Fibroblast of skin of right quadriceps (primary cell): ENCODE measurements at regions not wholly inside any gene's neighbourhood (a gene's known extent, or its start where the extent isn't known, plus 50 kb on each side); places are given as distances from the start of the nearest gene placed in this dataset.

Experiments used
- DNase-seq: peaks from one replicate; pipeline ENCODE4 v3.0.0-alpha.2; 2013

DNA sequence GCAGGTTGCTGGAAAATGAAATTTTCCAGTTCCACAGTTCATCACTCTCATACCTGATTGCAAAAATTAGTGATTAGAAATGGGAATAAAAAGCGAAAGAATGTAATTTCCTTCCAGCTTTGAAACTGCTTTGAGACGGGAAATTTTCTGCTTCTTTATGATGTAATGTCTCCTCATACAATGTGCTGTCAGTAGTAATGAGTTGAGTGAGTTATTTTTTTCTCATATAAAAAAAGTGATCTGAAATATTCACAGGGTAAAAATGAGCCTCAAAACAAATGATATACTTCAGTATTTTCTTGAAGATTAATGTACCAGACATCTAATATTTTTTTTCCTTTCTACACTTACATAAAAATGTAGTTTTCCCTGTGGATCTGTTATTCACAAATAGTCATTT lies 179.1 kb upstream of the FAT4 start:
- no peak for DNase-seq

DNA sequence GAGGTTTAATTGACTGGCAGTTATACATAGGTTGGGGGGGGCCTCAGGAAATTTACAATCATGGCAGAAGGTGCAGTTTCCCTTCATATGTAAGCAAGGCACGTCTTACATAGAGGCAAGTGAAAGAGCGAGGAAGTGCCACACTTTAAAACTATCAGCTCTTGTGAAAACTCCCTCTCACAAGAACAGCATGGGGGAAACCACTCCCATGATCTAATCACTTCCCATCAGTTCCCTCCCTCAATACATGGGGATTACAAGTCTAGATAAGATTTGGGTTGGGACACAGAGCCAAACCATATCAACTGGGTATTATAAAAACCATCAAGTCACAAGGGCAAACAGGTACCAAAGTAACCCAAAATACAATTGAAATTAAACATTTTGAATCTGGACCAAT lies 182.0 kb upstream of the FAT4 start:
- no peak for DNase-seq

DNA sequence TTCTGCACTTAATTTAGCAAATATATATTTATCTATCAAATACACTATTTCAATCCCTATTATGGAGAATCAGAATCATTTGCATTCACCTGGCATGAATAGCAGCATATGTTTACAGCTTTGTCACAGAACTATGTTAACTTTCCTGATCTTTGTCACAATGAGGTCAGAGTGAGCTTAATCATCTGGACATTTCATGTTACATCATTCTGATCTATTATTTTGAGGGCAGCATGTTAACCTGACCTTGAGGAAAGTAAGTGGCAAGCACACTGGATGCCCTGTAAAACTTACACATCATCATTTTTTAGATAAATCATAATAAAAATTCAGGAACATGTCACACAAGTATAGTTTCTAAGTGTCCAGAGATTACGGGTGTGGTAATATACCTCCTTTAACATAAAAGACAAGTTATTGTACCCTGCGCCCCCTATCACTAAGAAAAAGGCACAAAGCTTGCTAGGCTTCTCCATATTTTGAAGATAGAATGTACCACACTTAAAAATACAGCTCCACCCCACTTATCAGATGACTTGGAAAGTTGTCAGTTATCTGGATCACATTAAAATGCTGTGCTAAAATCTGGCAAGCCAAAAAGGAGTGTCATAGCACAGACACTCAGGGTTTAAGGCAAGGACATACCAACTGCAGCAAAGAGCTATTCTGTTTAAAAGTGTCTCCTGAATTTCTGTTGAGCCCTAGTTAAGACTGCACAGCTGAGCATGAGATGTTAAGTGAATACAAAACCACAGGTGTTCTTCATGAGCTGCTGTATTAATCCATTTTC lies 182.7 kb upstream of the FAT4 start:
- DNase-seq, result peak; percentile 7

DNA sequence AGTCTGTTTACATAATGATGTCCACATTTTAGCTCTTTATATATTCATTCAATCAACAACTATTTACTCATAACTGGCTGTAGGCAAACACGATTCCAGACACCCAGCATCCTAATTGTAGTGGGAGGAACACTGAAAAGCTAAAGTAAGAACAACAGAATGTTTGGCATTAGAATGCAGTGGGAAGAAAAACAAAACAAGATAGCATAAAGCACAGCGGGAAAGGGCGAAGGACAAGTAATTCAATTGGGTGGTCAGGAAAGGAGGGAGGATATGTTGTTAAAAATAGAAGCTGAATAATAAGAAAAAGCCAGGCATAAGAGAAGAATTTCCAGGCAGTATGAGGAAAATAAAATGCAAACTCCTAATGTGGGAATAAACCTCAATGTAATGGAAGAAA lies 189.5 kb upstream of the FAT4 start:
- DNase-seq, result no peak

DNA sequence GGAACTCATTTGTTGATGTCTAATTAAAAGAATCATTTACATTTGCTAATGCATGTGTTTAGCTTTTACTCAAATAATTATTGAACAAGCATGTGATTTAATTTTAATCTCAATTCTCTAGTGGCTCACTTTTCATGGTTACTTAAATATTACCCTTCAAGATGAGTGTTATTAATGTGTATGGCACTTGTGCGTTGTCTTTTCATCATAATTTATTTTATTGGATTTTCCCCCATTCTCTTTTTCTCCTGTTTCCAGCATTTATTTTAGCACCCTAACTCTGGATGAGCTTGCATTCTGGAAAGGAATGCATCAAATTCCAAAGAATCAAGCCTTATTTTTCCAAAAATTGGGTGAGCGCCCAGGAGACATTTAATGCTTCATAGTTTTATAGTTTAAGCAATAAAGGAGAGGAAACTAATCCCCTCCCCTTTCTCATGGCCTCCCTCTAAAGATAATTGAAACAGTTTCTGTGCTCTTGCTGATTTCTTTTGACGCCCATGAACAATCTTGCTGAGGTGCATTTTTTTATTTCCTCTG lies 191.1 kb upstream of the FAT4 start:
- DNase-seq, result peak; percentile 83

DNA sequence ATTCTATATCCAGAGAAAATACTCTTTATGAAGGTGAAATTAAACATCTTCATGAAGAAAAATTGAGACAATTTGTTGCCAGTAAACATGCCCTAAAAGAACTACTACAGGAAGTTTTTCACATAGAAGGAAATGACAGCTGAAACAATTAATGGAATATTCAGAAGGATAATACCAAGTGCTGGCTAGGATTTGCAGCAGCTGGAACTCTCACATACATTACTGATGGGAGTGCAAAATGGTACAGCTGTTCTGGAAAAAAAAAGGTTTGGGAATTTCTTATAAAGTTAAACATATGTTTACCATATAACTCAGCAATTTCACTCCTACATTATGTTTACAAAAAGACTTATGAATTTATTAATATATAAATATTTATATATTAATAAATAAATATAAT lies 193.2 kb upstream of the FAT4 start:
- no peak for DNase-seq

DNA sequence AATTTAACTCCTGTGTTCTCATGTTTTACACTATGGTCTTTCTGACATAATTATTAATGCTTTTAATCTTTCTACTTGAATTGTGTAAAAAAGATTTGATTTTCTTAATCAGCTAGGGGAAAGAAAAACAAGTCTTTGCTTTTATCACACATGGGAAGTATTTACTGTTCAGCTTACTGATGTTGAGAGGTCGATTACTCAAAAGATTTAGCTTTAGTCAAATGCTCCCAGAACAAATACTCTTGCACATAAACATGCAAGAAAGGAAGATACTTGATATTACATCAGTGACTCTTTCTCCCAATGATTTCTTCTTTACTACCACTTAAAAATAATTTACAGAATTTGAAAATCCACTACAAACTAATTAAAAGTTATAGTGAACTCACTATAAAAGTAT lies 198.3 kb upstream of the FAT4 start:
- no peak for DNase-seq

DNA sequence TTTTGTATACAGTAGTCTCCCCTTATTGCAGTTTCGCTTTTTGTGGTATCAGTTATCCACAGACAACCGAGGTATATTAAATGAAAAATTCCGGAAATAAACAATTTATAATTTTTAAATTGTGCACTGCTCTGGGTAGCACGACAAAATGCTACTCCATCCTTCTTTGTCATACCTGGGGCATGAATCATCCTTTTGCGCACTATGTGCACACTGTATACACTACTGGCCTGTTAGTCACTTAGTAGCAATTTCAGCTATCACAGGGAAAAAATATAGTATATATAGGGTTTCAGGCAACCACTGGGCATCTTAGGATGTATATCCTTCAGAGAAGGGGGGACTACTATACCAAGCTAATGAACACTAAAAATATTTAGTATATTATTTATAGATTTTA lies 198.8 kb upstream of the FAT4 start:
- DNase-seq, result peak; percentile 76

DNA sequence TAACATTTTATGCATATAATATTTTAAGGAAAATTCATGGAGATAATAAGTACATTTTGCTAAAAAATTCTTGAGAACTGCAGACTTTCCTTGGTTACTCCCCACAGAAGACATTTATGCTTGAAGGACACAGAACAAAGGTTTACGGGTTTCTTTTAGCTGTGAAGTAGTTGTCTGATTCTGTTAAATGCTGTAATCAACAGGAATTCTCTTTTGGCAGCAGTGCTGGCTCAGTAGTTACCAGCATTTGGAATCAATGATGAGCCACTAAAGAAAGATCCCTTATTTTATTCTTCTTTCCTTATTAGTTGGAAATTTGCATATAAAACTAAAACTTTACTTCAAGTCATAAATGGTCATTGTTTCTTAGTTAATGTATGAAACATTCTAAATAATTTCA lies 199.3 kb upstream of the FAT4 start:
- DNase-seq, result peak; percentile 34

DNA sequence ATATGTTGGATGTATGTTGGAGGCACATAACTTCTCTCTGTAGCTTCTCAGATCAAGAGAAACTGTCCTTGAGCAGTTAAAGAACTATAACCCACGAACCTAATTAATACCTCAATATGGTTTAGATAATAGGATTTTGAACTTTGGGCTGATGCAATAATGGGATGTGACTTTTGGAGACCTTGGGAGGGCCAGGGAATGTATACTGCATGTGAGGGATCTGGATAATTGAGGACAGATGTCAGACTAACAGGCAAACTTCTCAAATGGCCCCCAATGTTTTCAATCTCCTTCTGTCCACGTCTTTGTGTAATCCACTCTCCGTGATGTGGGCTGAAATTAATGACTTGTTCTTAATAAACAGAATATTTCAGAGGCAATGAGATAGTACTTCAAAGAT lies 202.2 kb upstream of the FAT4 start:
- peak; percentile 24 for DNase-seq

DNA sequence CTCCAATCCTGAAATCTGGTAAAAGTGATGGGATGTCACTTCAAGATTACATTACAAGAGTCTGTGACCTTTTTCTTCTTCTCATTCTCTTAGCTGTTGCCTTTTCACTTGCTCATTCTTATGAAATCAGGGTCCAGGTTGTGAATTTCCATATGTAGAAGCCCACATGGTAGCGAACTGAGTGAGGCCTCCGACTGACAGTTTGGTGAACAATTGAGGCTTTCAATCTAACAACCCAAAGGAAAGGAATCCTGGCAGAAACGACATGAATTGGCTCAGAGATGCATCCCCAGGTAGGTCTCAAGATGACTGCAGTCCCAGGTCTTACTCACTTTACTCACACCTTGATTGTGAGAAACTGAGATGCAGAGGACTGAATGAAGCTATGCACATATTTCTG lies 203.4 kb upstream of the FAT4 start:
- no peak for DNase-seq

DNA sequence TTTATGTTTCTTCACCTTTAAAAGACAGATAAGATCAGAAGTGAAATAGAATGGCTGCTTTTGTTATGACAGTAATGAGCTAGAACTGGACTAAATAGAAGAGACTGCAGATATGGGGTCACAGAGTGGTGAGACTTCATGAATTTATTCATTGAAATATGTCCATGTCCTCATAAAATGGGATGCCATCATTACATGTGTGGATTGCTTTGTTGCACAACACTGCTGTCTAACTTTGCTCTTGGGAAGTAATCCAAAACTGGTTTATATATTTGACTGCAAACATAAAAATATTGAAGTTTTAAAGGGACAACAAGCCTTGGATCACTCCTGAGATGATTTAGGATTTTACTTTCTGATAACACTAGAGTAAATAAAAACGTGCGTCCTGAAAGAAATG lies 209.2 kb upstream of the FAT4 start:
- peak; percentile 62 for DNase-seq

DNA sequence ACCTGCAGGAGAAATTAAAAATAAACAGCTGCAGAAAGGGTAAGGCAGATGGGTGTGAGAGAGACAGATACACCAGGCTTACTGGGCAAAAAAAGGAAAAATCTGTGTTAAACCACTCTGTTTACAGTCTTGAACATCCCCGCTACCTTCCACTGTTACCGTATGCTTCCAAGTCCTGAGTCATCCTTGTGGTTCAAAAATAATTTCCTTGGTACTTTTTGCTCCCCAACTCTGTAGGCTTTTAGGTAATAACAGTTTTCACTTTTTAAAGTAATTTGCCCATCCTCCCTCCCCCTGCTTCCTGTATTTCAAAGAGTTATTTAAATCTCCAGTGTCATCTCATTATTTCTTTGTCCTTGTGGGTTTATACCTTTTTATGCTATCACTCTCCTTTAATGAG lies 210.1 kb upstream of the FAT4 start:
- DNase-seq, result peak; percentile 38

DNA sequence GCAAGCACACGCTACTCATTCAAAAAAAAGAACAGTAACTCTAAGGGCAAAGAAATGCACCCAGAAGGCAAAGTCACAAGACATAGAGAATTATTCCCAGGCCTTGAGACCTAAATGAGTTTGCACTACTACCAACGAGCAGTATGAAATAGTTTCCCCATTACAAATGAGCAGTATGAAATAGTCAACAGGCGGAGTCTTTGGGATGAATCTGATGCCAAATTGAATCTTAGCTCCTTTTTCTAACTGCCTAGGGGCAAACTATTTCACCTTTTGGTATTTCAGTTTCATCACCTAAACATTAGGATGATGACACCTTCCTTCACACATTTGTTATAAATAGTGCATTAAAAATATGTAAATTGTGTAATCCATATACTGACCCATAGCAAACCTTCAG lies 213.0 kb upstream of the FAT4 start:
- DNase-seq, result peak; percentile 42

DNA sequence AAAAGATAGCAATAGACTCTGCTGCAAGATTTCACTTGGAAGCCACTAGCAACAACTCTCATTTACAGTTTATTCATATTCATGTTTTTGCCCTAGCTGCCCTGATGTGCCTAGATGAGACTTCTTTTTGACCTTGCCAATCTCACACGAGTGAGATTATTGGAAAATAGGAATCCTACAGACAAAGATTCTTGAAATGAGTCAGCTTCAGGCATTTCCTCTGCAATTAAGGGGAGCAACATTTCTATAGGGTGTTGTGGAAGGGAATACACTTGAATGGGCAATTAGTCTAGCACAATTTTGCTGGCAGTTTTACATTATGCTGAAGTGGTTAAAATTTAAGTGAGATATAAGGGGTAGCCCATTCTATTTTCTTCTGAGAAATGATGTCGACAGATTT lies 217.0 kb upstream of the FAT4 start:
- peak; percentile 39 for DNase-seq

DNA sequence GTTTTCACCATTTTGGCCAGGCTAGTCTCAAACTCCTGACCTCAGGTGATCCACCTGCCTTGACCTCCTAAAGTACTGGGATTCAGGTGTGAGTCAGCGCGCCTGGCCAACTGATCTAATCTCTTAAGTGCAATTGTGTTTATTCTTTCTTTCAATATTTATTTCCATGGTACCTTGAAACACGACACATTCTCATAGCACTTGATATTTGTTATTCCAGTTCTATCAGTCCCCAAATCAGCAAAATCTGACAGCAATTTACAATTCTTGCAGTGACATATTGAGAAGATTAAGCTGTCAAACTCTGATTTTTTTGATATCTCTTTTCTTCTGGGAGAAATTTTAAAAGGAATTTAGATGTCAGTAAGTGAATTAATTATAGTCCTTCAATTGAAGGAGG lies 218.1 kb upstream of the FAT4 start:
- DNase-seq, result no peak

DNA sequence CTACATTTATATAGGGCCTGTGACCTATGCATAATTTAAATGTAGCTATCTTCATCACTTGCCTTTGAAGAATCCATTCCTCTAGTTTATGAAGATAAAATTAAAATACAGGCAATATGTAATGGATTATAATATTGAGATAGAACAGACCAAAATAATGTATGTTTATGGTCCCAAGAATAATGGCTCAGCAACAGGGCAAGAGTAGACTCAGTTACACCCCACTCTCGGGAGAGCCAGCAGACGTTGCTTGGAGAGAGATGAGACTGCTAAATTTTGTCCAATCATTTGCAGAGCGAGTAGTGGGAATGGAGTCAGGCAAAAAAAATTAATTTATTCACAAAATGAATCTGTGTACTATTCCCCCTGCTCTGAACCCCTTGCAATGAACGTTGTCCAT lies 223.2 kb upstream of the FAT4 start:
- no peak for DNase-seq

DNA sequence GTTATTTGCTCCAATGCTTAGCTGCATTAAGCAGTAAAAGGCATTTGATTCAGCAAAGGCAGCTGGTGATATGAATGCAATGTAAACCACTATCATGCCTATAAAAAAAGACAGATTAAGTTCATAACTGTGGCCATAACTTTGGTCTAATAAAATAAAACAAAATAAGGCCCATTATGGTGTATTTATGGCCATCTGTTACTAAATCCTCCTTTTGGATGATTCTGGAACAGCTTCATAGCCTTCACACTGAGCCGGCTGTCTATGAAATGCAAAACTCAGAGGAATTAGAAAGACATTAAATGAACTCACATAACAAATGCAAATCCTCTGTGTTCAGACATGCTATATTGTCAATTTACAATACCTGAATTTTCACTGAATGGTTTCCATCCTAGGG lies 223.7 kb upstream of the FAT4 start:
- no peak for DNase-seq

DNA sequence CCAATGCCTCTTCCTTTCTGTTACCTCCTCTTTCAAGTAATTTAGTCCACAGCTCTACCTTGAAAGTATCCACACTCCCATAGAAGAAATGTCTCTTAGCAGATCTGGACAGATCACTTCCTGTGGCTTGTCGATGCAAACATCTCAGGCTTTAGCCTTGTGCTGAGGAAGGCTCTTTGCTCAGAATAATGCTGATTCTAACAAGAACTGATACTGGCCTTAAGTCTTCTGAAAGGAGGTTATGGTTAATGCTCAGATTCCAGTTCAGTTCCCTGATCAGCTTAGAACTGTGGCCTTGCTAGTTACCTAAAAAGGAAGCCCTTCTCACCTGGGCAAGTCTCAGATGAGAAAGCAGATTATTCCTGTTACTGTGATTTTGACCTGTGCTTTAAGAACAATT lies 230.1 kb upstream of the FAT4 start:
- DNase-seq, result no peak

DNA sequence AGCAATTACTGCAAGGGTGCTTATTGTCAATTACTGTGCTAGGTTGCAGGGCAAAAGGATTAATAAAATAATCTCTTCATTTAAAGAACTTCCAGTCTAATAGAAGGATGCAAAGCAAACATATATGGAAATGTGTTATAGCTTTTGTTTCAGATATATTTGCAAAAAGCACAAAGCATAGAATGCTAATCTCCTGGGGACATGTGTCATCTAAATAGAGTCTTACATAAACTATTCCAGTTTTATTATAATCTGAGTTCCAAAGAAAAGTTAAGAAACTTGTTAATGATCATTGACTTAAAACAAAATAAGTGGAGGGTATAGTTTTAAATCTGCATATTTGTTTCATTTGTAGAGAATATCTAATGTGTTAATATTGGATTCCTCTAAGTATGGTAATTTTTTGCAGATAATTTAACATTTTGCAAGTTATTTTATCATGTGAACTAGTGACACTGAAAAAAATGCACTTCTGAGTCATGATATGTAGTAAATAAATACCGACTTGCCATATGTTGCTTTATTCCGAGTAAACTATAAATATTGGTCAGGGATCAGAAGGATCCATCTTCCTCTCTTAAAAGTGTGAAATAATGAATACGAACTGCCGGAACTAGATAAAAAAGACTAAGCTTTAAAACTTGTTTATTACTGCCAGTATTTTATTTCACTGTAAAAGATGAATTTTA lies 231.9 kb upstream of the FAT4 start:
- no peak for DNase-seq

DNA sequence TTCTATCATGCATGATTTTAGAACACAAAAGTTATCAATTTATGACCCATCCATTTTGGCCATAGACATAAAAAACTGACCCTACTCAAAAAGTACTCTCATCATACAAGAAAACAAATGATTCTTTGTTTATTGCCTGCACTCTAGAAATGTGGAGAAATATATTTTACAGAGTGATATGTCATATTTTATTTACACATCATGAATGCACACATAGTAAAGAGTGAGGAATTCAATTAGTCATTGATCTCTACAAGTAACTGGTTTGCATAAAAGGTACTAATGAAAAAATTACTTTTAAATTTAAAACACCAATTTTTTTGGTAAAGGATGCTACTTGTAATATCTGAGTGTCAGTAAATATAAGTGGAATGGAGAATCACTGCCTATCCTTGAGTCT lies 242.5 kb upstream of the FAT4 start:
- DNase-seq, result no peak

DNA sequence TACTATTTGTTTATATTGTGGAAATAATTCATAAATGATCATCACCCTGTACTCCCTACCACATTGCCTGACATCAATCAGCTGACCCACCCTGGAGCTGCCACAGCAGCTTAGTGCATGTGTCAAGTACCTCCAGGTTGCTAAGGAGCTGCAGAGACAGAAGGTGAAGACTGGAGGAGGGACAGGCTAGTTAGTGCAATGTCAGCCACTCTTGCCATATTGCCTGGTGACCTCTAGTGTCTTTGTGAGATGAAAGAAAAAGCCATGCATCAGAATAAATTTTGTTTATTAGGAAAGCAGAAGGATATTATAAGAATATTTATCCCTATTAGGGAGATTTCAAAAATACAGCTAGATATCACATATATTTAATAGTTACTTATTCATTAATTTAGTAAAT lies 243.9 kb upstream of the FAT4 start:
- DNase-seq, result no peak

DNA sequence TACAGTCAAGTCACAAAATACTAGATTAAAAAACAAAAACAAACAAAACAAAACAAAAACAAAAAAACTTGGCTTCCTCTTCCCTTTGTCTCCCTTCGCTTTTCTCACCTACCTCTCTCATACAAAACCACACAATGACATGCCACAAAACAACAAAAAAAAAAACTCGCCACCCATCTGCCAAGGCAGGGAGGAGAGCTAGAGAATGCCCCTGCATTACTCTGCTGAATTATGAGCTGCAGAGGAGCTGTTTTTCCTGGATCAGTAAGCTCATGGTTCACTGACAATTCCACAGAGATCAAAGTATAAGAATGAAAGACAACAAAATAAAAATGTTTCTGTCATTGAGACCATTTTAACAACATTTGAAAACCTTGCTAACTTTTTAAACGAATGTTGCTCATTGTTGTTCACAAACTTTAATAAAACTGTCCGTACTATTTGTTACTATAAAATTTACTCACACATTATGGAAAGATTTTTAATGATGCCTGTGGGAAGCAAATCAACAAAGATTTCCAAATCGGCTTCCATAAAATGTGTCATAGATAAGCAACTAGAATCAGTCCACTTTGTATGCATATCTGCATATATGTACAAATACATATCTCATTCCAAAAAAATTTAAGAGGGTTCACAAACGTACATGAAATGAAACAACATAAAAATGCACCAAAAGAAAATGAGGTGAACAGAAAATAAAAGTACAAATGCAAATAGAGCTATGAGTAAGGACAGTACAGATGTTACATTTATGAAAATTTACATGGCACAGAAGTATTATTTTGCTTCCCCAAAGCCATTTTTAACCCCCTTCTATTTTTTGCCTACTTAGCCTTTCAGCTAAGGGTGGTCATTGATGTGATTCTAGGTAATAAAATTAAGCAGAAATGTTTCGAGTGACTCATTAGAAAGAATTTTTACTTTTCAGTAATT lies 252.4 kb upstream of the FAT4 start:
- no peak for DNase-seq
